HUES64 (cell line): ENCODE measurements at regions not wholly inside any gene's neighbourhood (a gene's known extent, or its start where the extent isn't known, plus 50 kb on each side); places are given as distances from the start of the nearest gene placed in this dataset.

Source experiments
- H3K27ac ChIP-seq: 2 replicates; pipeline ENCODE4 v1.7.0; 2013; ENCODE audit warnings: low read depth, low read length, inconsistent platforms
- H3K27me3 ChIP-seq: 2 replicates; pipeline ENCODE4 v1.6.1; 2013; ENCODE audit warnings: mild to moderate bottlenecking, low read length; ENCODE audit not compliant: insufficient read depth
- H3K36me3 ChIP-seq: 2 replicates; pipeline ENCODE4 v1.6.1; 2013; ENCODE audit warnings: mild to moderate bottlenecking, low read length; ENCODE audit not compliant: insufficient read depth
- H3K4me1 ChIP-seq: 2 replicates; pipeline ENCODE4 v1.6.1; 2013; ENCODE audit warnings: mild to moderate bottlenecking, low read length, moderate library complexity; ENCODE audit not compliant: insufficient read depth
- H3K4me3 ChIP-seq: 2 replicates; pipeline ENCODE4 v1.5.1; 2013; ENCODE audit warnings: mild to moderate bottlenecking, low read length, moderate library complexity
- H3K9ac ChIP-seq: 2 replicates; pipeline ENCODE4 v1.6.1; 2013; ENCODE audit warnings: mild to moderate bottlenecking, low read depth, low read length
- H3K9me3 ChIP-seq: 2 replicates; pipeline ENCODE4 v1.6.1; 2013; ENCODE audit warnings: low read depth, low read length; ENCODE audit not compliant: insufficient read depth
- WGBS: fragments of 150-250, 120-280 bp; methylation state at CpG from one replicate; pipeline ENCODE4 v1.1.7; 2013; ENCODE audit warnings: missing lambda C conversion rate; 5-methylcytosine and 5-hydroxymethylcytosine counted together

DNA sequence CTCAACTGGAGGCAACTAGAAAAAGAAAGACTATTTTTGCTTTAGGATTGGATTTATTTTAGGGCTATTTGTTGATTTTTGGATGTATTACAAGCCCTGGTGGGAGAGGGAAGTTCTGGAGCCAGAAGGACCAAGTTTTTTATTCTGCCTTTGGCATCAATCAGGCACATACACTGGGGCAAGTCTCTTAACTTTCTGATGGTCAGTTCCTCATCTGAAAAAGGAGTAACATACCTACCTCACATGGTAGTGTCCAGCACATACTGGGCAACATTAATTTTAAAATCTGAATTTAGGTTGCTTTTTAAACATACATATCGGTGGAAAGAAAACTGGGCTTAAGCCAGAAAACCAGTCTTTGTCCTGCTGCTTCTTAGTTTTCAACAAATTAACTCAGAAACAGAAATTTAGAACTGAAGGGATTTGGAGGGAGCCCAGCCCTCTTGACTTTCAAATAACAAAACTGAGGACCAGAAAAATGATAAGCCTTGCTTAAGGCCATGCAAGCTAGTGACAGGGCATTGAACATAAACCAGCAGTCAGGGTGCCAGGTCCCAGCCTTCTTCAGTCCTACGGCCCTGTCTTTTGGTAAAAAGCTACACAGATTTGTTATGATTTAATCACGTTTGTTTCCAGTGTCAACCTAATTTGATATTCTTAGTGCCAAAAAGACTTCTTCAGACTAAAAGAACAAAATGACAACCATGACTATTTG, 90.2 kb upstream of the SLC38A2 start:
- peak overlapping the region; percentile 12; the same call in 1 of the 2 replicates for H3K9ac ChIP-seq
- H3K27me3 ChIP-seq: no peaks in the 10 kb centered on the region
- WGBS: 90% methylated on average over 3 of the region's 3 CpGs
- peaks cover 19% of the 10 kb centered on the region for H3K4me1 ChIP-seq
- H3K9me3 ChIP-seq: peaks cover 7% of the 10 kb centered on the region; the same call in 1 of the 2 replicates
- H3K36me3 ChIP-seq: no peaks in the 10 kb centered on the region
- no peak overlapping the region for H3K27ac ChIP-seq
- no peak overlapping the region for H3K4me3 ChIP-seq

DNA sequence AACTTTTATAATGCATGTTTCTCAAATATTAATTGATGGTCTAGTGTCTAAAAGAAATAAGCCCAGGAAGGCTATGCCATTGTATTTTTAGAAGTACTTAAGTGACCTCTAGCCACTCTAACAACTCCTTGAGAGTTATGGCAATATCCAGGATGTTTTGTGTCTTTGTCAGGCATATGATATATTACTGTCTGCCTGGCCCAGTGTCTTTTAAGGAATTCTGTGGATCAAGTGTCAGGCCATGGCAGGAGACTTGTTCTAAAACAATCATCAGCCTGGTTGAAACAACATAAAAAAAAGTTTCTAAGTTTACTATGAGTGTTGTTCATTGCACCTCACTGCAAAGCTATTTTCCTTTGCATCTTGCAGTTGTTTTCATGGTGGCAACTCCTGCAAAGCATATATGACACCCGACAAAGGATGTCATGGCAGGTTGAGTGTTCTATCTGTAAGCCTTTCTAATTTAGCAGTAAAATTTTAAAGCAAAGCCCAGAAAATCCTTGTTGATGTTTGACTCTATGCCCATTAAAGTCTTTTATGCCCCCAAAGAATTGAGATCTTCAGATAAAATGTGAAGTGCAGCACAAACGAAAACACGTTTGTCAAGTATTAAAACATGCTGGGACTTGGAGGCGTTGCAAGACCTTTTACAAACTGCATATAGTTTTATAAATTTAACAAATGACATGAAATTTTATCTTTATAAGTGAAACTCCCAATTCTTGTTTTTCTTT, 89.5 kb upstream of the SLC38A2 start:
- Histone ChIP-seq H3K4me3 (no peak overlapping the region), H3K9me3 (peaks cover 7% of the 10 kb centered on the region; the same call in 1 of the 2 replicates), H3K9ac (no peak overlapping the region), H3K27me3 (no peaks in the 10 kb centered on the region), H3K36me3 (no peaks in the 10 kb centered on the region), H3K4me1 (peaks cover 20% of the 10 kb centered on the region), H3K27ac (no peak overlapping the region)
- 95% methylated on average over 4 of the region's 4 CpGs for WGBS

DNA sequence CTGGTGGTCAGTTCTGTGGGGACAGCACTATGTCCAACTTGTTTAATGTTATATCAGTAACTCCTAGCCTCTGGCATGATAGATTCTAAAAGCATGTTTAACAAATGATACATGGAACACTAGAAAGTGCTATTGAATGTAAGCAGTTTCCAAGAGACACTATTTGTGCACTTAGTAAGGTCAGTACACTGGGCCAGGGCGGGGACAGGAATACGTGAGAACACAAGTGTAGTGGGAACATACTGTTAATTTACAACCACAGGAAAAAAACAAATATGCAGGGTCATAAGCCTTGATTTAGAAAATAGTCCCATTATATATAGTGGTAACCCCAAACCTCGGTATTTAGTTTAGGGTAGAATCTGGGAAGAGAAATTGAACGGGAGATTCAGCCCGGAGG, 88.9 kb upstream of the SLC38A2 start:
- no peak overlapping the region for H3K27ac ChIP-seq
- no peaks in the 10 kb centered on the region for H3K27me3 ChIP-seq
- H3K9me3 ChIP-seq: peaks cover 7% of the 10 kb centered on the region; the same call in 1 of the 2 replicates
- H3K36me3 ChIP-seq: no peaks in the 10 kb centered on the region
- H3K4me1 ChIP-seq: peaks cover 20% of the 10 kb centered on the region
- H3K9ac ChIP-seq: no peak overlapping the region
- no peak overlapping the region for H3K4me3 ChIP-seq
- WGBS: 96% methylated on average over 5 of the region's 5 CpGs

DNA sequence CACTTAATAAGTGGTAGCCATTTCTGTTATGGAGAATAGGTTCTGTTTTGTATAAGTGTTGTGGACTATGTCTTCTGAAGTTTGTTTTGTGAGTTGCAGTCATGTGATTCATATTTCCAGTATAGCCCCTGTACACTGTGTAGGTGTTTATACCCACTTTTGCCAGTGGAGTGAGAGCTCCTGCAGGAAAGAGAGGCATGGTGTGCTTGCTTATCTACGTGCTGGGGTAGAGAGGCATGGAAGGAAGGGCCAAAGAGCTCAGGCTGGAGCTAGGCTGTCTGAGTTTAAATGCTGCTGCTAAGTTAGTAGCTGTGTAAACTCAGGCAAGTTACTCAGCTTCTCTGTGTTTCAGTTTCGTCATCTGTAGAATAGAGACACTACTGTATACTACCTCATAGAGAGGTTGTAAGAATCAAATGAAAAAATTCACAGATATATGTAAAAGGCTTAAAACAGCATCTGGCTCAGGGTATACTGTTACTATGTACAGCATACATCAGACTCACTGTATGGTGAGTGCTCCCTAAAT, 88.2 kb upstream of the SLC38A2 start:
- H3K4me3 ChIP-seq: no peak overlapping the region
- peaks cover 7% of the 10 kb centered on the region; the same call in 1 of the 2 replicates for H3K9me3 ChIP-seq
- peaks cover 24% of the 10 kb centered on the region for H3K4me1 ChIP-seq
- no peak overlapping the region for H3K9ac ChIP-seq
- no peaks in the 10 kb centered on the region for H3K27me3 ChIP-seq
- H3K36me3 ChIP-seq: no peaks in the 10 kb centered on the region
- WGBS: 82% methylated on average over 1 of the region's 2 CpGs
- H3K27ac ChIP-seq: no peak overlapping the region

DNA sequence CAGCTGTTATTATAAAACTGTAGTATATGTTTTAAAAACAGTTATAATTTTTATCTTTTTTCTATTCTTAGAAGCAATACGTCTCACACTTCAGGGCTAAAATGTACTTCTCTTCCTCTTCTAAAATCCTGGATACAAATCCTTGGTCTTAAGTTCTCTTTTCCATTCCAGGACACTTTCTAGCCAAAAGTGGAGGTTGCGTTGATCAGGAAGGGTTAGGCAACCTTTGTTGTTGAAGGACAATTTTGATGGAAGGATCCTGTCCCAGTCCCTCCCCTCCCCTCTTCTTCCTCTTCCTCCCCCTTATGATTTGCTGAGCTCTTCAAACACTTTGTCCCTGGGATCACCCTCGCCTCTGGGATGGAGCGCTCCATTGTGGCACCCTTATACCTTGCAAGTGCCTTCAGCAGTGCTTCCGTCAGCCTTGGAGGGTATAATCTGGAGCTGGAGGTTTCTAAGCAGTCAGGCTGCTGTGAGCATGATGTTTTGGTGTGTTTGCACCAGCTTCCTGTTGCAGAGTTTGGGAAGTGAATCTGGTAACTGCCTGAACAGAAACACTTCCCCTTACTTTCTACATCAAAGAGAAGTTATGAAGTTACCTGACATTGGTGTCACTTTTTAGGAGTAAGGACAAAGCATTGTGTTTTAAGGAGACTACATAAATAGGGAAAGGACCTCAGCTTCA, 87.4 kb upstream of the SLC38A2 start:
- Histone ChIP-seq H3K9ac (no peak overlapping the region), H3K4me3 (no peak overlapping the region), H3K9me3 (peaks cover 5% of the 10 kb centered on the region; the same call in 1 of the 2 replicates), H3K36me3 (no peaks in the 10 kb centered on the region), H3K27ac (no peak overlapping the region), H3K27me3 (no peaks in the 10 kb centered on the region), H3K4me1 (peaks cover 30% of the 10 kb centered on the region)
- 87% methylated on average over 5 of the region's 5 CpGs for WGBS

DNA sequence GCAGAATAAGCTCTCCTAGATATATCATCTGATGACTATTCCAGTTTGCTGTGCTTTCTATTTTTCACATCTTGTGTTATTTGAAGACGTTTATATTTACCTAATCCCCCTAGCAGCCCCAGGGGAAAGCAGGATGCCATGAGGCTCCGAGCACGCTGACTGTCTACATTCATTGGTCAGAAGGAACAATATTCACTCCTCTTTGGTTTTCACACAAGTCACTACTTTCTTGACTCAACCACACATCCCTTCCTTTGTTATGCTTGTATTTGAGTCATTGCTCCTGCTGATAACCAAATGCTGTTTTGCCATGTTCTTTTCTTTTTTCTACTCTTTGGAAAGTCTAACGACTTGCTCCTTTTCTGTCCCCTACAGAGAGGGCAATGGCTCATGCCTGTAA, 86.5 kb upstream of the SLC38A2 start:
- Histone ChIP-seq H3K9ac (no peak overlapping the region), H3K4me1 (peaks cover 30% of the 10 kb centered on the region), H3K4me3 (no peak overlapping the region), H3K36me3 (no peaks in the 10 kb centered on the region), H3K9me3 (no peaks in the 10 kb centered on the region), H3K27me3 (no peaks in the 10 kb centered on the region), H3K27ac (peak overlapping the region; percentile 25)
- WGBS: 35% methylated on average over 4 of the region's 4 CpGs

DNA sequence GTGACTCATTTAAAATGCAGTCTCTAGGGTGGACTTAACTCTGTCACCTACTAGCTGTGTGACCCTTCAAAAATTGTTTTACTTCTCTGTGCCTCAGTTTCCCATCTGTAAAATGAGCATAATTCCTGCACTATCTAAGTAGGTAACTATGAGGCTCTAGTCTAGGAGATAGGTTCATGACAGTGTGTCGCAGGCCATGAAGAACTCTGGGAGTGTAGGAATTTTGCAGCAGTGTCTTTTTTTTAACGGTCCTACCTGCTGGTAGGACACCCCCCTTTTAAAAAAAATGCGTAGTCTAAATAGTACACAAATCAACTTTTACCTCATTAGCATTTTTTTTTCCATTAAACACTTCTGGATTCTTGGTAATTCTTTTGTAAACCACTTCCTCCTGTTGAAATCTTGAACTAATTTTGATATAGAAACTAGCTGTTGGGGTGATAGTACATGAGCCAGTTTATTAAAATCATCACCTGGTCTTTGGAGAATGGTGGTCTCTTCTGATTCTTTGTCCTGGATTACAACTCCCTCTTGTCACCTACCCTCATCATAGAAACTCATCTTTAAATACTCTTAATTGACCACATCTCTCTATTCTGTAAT, 86.0 kb upstream of the SLC38A2 start:
- WGBS: 96% methylated on average over 3 of the region's 3 CpGs
- H3K4me1 ChIP-seq: peaks cover 30% of the 10 kb centered on the region
- H3K27me3 ChIP-seq: no peaks in the 10 kb centered on the region
- H3K36me3 ChIP-seq: no peaks in the 10 kb centered on the region
- no peak overlapping the region for H3K4me3 ChIP-seq
- H3K27ac ChIP-seq: peak overlapping the region; percentile 25
- H3K9ac ChIP-seq: no peak overlapping the region
- H3K9me3 ChIP-seq: no peaks in the 10 kb centered on the region

DNA sequence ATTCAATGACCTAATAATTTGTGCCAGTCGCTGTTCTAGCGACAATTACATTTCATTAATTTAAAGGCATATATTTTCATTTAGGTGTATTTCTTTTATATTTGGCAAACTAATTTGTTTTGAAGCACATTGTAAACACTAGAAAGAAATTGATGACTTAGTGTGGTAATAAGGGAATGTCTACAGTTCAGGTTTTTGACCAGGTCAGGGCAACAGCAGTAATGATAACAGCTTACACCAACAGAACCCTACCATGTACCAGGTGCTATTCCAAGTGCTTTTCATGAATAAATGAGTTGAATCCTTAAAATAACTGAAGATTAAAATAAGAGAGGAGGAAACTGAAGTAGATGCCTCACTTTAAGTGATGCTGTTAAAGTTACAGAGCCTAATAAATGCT, 85.4 kb upstream of the SLC38A2 start:
- Histone ChIP-seq H3K36me3 (no peaks in the 10 kb centered on the region), H3K9me3 (no peaks in the 10 kb centered on the region), H3K27ac (no peak overlapping the region), H3K27me3 (no peaks in the 10 kb centered on the region), H3K9ac (no peak overlapping the region), H3K4me3 (no peak overlapping the region), H3K4me1 (peaks cover 30% of the 10 kb centered on the region)
- WGBS: no CpG with 5 or more reads among the region's 2 CpGs

DNA sequence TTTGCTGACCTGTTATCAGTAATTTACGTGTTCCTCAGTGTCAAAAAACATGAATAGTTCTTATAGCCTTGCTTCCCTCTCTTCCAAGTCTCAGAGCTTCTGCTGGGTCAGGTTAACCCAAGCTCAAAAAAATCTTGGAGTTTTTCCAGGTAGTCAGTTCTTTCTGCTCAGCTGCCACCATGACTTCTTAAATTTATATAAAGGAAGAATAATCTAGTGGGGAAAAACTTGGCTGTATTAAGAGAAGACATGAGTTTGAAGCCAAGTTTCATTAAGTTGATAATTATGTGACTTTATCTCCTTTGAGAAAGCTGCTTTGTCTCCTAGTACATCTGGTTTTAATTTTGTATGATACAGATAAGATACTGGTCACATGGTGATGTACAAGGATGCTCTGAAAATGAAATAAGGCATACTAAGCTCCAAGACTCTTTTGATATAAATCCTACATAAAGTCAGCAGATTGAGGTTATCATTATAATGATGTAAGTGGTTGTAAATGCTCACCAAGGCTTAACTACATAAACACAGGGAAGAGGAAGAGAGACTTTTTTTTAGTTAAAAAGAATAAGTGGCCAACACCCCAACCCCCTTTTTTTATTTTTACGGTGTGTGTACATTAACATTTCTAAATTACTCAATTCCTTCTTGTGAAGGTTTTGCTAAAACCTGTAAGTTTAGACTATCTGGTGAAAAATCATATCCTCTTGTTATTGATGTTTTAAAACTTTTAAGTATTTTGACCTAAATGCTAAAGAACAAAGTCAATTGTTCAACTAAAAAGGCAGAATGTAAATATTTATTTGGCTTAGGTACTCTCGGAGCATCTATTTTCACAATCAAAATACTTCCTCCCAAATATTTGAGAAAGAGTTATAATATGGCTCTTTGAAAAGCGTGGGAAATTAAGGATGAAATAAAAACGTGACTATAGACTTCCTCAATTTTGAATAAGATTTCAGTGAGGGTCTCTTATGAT, 84.1 kb upstream of the SLC38A2 start:
- Histone ChIP-seq H3K27ac (no peak overlapping the region), H3K9me3 (no peaks in the 10 kb centered on the region), H3K27me3 (no peaks in the 10 kb centered on the region), H3K4me3 (no peak overlapping the region), H3K36me3 (no peaks in the 10 kb centered on the region), H3K4me1 (peaks cover 32% of the 10 kb centered on the region), H3K9ac (no peak overlapping the region)
- 96% methylated on average over 3 of the region's 5 CpGs for WGBS
